Ishikawa (cell line): ENCODE measurements at regions not wholly inside any gene's neighbourhood (a gene's known extent, or its start where the extent isn't known, plus 50 kb on each side); places are given as distances from the start of the nearest gene placed in this dataset.

Experiments used
- CEBPB ChIP-seq: IDR thresholded peaks from 2 replicates; pipeline ENCODE4 v1.6.1; 2012
- CREB1 ChIP-seq: IDR thresholded peaks from 2 replicates; pipeline ENCODE4 v1.6.1; 2012; ENCODE audit warnings: low read depth
- EGR1 ChIP-seq: IDR thresholded peaks from 2 replicates; pipeline ENCODE4 v1.6.1; 2012
- EP300 ChIP-seq: IDR thresholded peaks from 2 replicates; pipeline ENCODE4 v1.6.1; 2012; ENCODE audit warnings: borderline replicate concordance
- FOXM1 ChIP-seq: IDR thresholded peaks from 2 replicates; pipeline ENCODE4 v1.6.1; 2012; ENCODE audit warnings: low read depth, borderline replicate concordance
- MAX ChIP-seq: IDR thresholded peaks from 2 replicates; pipeline ENCODE4 v1.6.1; 2012
- NFIC ChIP-seq: IDR thresholded peaks from 2 replicates; pipeline ENCODE4 v1.6.1; 2012
- RAD21 ChIP-seq: IDR thresholded peaks from 2 replicates; pipeline ENCODE4 v1.6.1; 2012; ENCODE audit warnings: low read depth
- TAF1 ChIP-seq: IDR thresholded peaks from 2 replicates; pipeline ENCODE4 v1.6.1; 2012; ENCODE audit warnings: low read depth, mild to moderate bottlenecking
- TCF12 ChIP-seq: IDR thresholded peaks from 2 replicates; pipeline ENCODE4 v1.6.1; 2012; ENCODE audit warnings: low read depth
- TEAD4 ChIP-seq: IDR thresholded peaks from 2 replicates; pipeline ENCODE4 v1.6.1; 2012
- YY1 ChIP-seq: IDR thresholded peaks from 2 replicates; pipeline ENCODE4 v1.6.1; 2012; ENCODE audit warnings: low read depth
- ZBTB7A ChIP-seq: IDR thresholded peaks from 2 replicates; pipeline ENCODE4 v1.6.1; 2012; ENCODE audit warnings: low read depth
- TF ChIP-seq, protein P1 (sequence below): IDR thresholded peaks from 2 replicates; pipeline ENCODE4 v1.6.1; 2012
- TF ChIP-seq, protein P2 (sequence below): IDR thresholded peaks from 2 replicates; pipeline ENCODE4 v1.6.1; 2012; ENCODE audit warnings: low read depth, mild to moderate bottlenecking

DNA sequence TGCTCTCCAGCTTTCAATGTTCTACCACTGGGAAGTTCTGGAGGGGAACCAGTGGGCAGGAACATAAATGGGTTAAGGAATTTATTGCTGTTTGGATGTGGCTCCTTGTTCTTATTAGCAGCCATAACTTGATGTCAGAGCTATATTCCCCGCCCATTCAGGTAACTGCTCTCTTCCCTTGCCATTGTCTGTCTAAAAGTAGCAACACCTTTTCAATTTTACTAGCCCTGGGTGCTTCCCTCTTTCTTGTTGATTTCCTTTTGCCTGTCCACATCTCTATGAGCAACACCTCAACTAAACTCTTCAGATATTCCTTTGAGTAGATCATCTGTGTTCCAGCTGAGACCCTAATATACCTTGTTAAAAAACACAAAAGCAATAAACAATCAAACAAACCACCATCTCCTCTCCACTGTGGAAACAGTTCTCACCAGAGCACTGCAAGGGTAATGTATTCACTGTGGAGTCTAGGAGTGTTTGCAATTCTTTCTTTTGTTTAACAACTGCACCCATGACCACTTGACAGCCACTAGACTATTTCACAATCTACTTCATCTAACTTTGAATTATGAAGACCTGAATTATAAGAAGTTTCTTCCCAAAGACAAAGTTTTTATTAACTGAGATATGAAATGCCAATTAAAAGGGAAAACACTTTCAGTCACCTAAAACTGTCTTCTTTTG, 436.7 kb downstream of the IPMK start:
- no peak for TF ChIP-seq TAF1
- TF ChIP-seq CEBPB = no peak
- TF ChIP-seq EGR1 = no peak
- no peak for TF ChIP-seq TCF12
- no peak for TF ChIP-seq ZBTB7A
- TF ChIP-seq, protein P1, sequence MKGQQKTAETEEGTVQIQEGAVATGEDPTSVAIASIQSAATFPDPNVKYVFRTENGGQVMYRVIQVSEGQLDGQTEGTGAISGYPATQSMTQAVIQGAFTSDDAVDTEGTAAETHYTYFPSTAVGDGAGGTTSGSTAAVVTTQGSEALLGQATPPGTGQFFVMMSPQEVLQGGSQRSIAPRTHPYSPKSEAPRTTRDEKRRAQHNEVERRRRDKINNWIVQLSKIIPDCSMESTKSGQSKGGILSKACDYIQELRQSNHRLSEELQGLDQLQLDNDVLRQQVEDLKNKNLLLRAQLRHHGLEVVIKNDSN = no peak
- TF ChIP-seq MAX = no peak
- no peak for TF ChIP-seq EP300
- TF ChIP-seq NFIC = no peak
- no peak for TF ChIP-seq RAD21
- TF ChIP-seq FOXM1 = no peak
- no peak for TF ChIP-seq YY1
- no peak for TF ChIP-seq TEAD4
- TF ChIP-seq CREB1 = no peak
- TF ChIP-seq, protein P2, sequence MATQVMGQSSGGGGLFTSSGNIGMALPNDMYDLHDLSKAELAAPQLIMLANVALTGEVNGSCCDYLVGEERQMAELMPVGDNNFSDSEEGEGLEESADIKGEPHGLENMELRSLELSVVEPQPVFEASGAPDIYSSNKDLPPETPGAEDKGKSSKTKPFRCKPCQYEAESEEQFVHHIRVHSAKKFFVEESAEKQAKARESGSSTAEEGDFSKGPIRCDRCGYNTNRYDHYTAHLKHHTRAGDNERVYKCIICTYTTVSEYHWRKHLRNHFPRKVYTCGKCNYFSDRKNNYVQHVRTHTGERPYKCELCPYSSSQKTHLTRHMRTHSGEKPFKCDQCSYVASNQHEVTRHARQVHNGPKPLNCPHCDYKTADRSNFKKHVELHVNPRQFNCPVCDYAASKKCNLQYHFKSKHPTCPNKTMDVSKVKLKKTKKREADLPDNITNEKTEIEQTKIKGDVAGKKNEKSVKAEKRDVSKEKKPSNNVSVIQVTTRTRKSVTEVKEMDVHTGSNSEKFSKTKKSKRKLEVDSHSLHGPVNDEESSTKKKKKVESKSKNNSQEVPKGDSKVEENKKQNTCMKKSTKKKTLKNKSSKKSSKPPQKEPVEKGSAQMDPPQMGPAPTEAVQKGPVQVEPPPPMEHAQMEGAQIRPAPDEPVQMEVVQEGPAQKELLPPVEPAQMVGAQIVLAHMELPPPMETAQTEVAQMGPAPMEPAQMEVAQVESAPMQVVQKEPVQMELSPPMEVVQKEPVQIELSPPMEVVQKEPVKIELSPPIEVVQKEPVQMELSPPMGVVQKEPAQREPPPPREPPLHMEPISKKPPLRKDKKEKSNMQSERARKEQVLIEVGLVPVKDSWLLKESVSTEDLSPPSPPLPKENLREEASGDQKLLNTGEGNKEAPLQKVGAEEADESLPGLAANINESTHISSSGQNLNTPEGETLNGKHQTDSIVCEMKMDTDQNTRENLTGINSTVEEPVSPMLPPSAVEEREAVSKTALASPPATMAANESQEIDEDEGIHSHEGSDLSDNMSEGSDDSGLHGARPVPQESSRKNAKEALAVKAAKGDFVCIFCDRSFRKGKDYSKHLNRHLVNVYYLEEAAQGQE = no peak

DNA sequence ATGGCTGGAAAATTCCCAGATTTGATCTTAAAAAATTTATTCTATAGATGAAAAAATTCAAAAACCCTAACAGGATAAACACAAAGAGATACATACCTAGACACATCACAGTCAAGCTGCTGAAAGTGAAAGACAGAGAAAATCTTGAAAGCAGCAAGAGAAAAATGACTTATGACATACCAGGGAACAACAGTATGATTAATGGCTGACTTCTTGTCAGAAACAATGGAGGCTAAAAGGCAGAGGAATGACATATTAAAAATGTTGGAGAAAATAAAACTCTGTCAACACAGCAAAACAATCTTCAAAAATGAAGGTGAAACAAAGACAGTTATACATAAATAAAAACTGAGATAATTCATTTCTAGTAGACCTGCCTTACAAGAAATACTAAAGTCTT, 442.7 kb downstream of the IPMK start:
- TF ChIP-seq TCF12 (no peak), NFIC (no peak), ZBTB7A (no peak), CREB1 (no peak), FOXM1 (no peak), RAD21 (no peak), EP300 (no peak), EGR1 (no peak), TAF1 (no peak), MAX (no peak), CEBPB (no peak), YY1 (no peak), TEAD4 (no peak)
- TF ChIP-seq, protein P2 = no peak
- TF ChIP-seq, protein P1 = no peak

- no peak for TF ChIP-seq EGR1
- no peak for TF ChIP-seq RAD21
- no peak for TF ChIP-seq CREB1
- TF ChIP-seq EP300 = no peak
- TF ChIP-seq NFIC = no peak
- TF ChIP-seq, protein P2 = no peak
- no peak for TF ChIP-seq ZBTB7A
- TF ChIP-seq YY1 = no peak
- TF ChIP-seq TEAD4 = no peak
- TF ChIP-seq TCF12 = no peak
- no peak for TF ChIP-seq CEBPB
- TF ChIP-seq, protein P1 = no peak
Measured at GRCh38 chr10:57823398-57823797, 444.3 kb downstream of the IPMK start.
